HCT116 (cell line): ENCODE measurements at regions not wholly inside any gene's neighbourhood (a gene's known extent, or its start where the extent isn't known, plus 50 kb on each side); places are given as distances from the start of the nearest gene placed in this dataset.

Source experiments
- ATAC-seq: fragments of 200-7000 bp; cut with Tn5 transposase; 2 replicates; pipeline ENCODE4 v1.9.1; 2020; ENCODE audit warnings: mild to moderate bottlenecking, moderate library complexity
- BruUV-seq: library from RNA; stranded (reverse); fragments of 400-500 nt; replicated peaks from 2 replicates; lab custom pipeline; 2021; lab: Mats Ljungman, UMichigan
- CTCF ChIA-PET: fragments of 300-600 bp; sonication (Branson Sonifier 250); formaldehyde crosslinking; loops from one replicate; lab custom pipeline; 2021; ENCODE audit warnings: antibody characterized with exemption; lab: Charles Lee
- POLR2A ChIA-PET: fragments of 300-600, 350-600 bp; sonication (Branson Sonifier 250); formaldehyde crosslinking; loops from one replicate; lab custom pipeline; 2021; ENCODE audit warnings: antibody characterized with exemption; lab: Charles Lee
- RAD21 ChIA-PET, 2 experiments: fragments of 300-600 bp; sonication (Branson Sonifier 250); formaldehyde crosslinking; loops; one replicate each; lab custom pipeline; 2023; ENCODE audit warnings: low total read pairs in 2 of 2; ENCODE audit not compliant: uncharacterized antibody in 2 of 2, unreplicated experiment in 2 of 2, low non-redundant PET in 1 of 2; lab: Charles Lee
- DNase-seq: peaks from one replicate; pipeline ENCODE4 v3.0.0-alpha.2; 2010; ENCODE audit warnings: low read depth, low spot score
- H2AFZ ChIP-seq: fragments of 200-600 bp; shearing (Covaris generic), sonication (generic); 2 replicates; pipeline ENCODE4 v1.6.1; 2017; ENCODE audit warnings: low read depth, mixed run types, mixed read lengths, antibody characterized with exemption, low read length; ENCODE audit not compliant: poor library complexity, severe bottlenecking
- H3K27ac ChIP-seq: 2 replicates; pipeline ENCODE4 v1.5.1; 2012; ENCODE audit warnings: low read depth, low read length
- H3K27me3 ChIP-seq: fragments of 200-600 bp; sonication (generic); 2 replicates; pipeline ENCODE4 v1.6.1; 2016; ENCODE audit warnings: mixed run types, low read length, mixed read lengths; ENCODE audit not compliant: insufficient read depth
- H3K36me3 ChIP-seq, 2 experiments: fragments of 200-500 bp in 1 of 2; fragments of 200-600 bp in 1 of 2; sonication (Bioruptor generic) in 1 of 2; sonication (generic) in 1 of 2; 2 replicates each; pipeline versions ENCODE4 v1.5.1 to v1.6.1; 2014 to 2016; ENCODE audit warnings: low read length in 2 of 2, inconsistent platforms in 1 of 2, mixed read lengths in 1 of 2, mixed run types in 1 of 2; ENCODE audit not compliant: insufficient read depth in 2 of 2, control insufficient read depth in 1 of 2
- H3K4me1 ChIP-seq, 2 experiments: fragments of 200-600 bp in 1 of 2; sonication (generic) in 1 of 2; 2 replicates each; pipeline versions ENCODE4 v1.5.1 to v1.6.1; 2012 to 2017; ENCODE audit warnings: low read length in 2 of 2, inconsistent platforms in 1 of 2, mild to moderate bottlenecking in 1 of 2, mixed read lengths in 1 of 2, mixed run types in 1 of 2, moderate library complexity in 1 of 2; ENCODE audit not compliant: insufficient read depth in 2 of 2, control insufficient read depth in 1 of 2
- H3K4me2 ChIP-seq: fragments of 200-600 bp; sonication (generic); 2 replicates; pipeline ENCODE4 v1.6.1; 2017; ENCODE audit warnings: mixed run types, low read length, mixed read lengths
- H3K4me3 ChIP-seq, 2 experiments: fragments of 200-600 bp in 1 of 2; sonication (generic) in 1 of 2; replicated peaks in 1 of 2; 2 replicates each; pipeline ENCODE4 v1.5.1; 2011 to 2016; ENCODE audit warnings: low read length in 2 of 2, control low read depth in 1 of 2, low read depth in 1 of 2, mild to moderate bottlenecking in 1 of 2, mixed read lengths in 1 of 2, mixed run types in 1 of 2
- H3K79me2 ChIP-seq: fragments of 200-600 bp; sonication (generic); 2 replicates; pipeline ENCODE4 v1.6.1; 2017; ENCODE audit warnings: mild to moderate bottlenecking, mixed run types, low read length, moderate library complexity, mixed read lengths; ENCODE audit not compliant: insufficient read depth
- H3K9ac ChIP-seq: fragments of 200-600 bp; sonication (generic); 2 replicates; pipeline ENCODE4 v1.6.1; 2016; ENCODE audit warnings: low read length, mixed read lengths
- H3K9me2 ChIP-seq: fragments of 200-600 bp; sonication (generic), shearing (Covaris generic); 2 replicates; pipeline ENCODE4 v1.6.1; 2017; ENCODE audit warnings: mixed run types, mild to moderate bottlenecking, moderate library complexity; ENCODE audit not compliant: insufficient read depth
- H3K9me3 ChIP-seq, 2 experiments: fragments of 200-500 bp in 1 of 2; fragments of 200-600 bp in 1 of 2; sonication (Bioruptor generic) in 1 of 2; sonication (generic) in 1 of 2; 2 replicates each; pipeline ENCODE4 v1.6.1; 2014 to 2017; ENCODE audit warnings: low read length in 2 of 2, mixed read lengths in 2 of 2, inconsistent platforms in 1 of 2, low read depth in 1 of 2, mild to moderate bottlenecking in 1 of 2, mixed run types in 1 of 2, moderate library complexity in 1 of 2; ENCODE audit not compliant: control insufficient read depth in 1 of 2, insufficient read depth in 1 of 2
- H4K20me1 ChIP-seq: fragments of 200-600 bp; sonication (generic), shearing (Covaris generic); 2 replicates; pipeline ENCODE4 v1.6.1; 2017; ENCODE audit warnings: mixed run types, mild to moderate bottlenecking, moderate library complexity; ENCODE audit not compliant: insufficient read depth
- CTCF ChIP-seq, 3 experiments: fragments of 200-600 bp in 1 of 3; sonication (generic) in 1 of 3; IDR thresholded peaks in 2 of 3; conservative IDR thresholded peaks in 1 of 3; 2 replicates each; pipeline ENCODE4 v1.5.1; 2012 to 2017; ENCODE audit warnings: low read depth in 2 of 3, low read length in 2 of 3, antibody characterized with exemption in 1 of 3, borderline replicate concordance in 1 of 3, control low read depth in 1 of 3, mild to moderate bottlenecking in 1 of 3, mixed read lengths in 1 of 3, mixed run types in 1 of 3, moderate library complexity in 1 of 3; ENCODE audit not compliant: insufficient read depth in 1 of 3
- EZH2 ChIP-seq: fragments of 200-600 bp; sonication (generic); IDR thresholded peaks from 2 replicates; pipeline ENCODE4 v1.6.1; 2017; ENCODE audit warnings: antibody characterized with exemption, mixed run types
- FOSL1 ChIP-seq: IDR thresholded peaks from 2 replicates; pipeline ENCODE4 v1.6.1; 2012; ENCODE audit warnings: low read depth
- SP1 ChIP-seq: IDR thresholded peaks from 2 replicates; pipeline ENCODE4 v1.6.1; 2012; ENCODE audit warnings: low read depth
- SRF ChIP-seq: IDR thresholded peaks from 2 replicates; pipeline ENCODE4 v1.6.1; 2012; ENCODE audit warnings: low read depth
- YY1 ChIP-seq: IDR thresholded peaks from 2 replicates; pipeline ENCODE4 v1.6.1; 2011; ENCODE audit warnings: low read length, low read depth, moderate library complexity, mild to moderate bottlenecking; ENCODE audit not compliant: insufficient replicate concordance; ENCODE audit errors: extremely low read depth
- ZBTB33 ChIP-seq: IDR thresholded peaks from 2 replicates; pipeline ENCODE4 v1.6.1; 2011; ENCODE audit warnings: mild to moderate bottlenecking, low read length, moderate library complexity; ENCODE audit not compliant: insufficient replicate concordance; ENCODE audit errors: extremely low read depth
- ZNF274 ChIP-seq: fragments of 200-500 bp; sonication (Bioruptor generic); IDR thresholded peaks from 2 replicates; pipeline ENCODE4 v1.6.1; 2014; ENCODE audit warnings: mild to moderate bottlenecking, low read depth, low read length, inconsistent platforms
- intact Hi-C: fragments of 100-400 bp; cut with micrococcal nuclease; formaldehyde crosslinking; loops from 2 replicates; pipeline ENCODE4 v1.10.0; 2022

GRCh38 chr3:18049096-18049495, 306.7 kb upstream of the TBC1D5 start (continued):
- no peak for TF ChIP-seq CTCF (IDR thresholded peaks at IDR 0.05 in 2 of 3, conservative IDR thresholded peaks at IDR 0.05 in 1 of 3; ENCODE audit: borderline replicate concordance in 1 of 3, insufficient read depth in 1 of 3, low read depth in 2 of 3, low read length in 2 of 3)
- no peak for TF ChIP-seq FOSL1

GRCh38 chr3:18047052-18047451, 304.6 kb upstream of the TBC1D5 start:
- BruUV-seq: no TSS peak

More at GRCh38 chr3:18047052-18047451, 304.6 kb upstream of the TBC1D5 start:
- Histone ChIP-seq H3K9ac (no peak overlapping the region), H3K36me3 (no peaks in the 10 kb centered on the region), H3K4me3 (no peak overlapping the region), H3K4me2 (no peak overlapping the region), H3K9me3 (no peaks in the 10 kb centered on the region), H3K4me1 (no peaks in the 10 kb centered on the region), H3K9me2 (no peaks in the 10 kb centered on the region)
- ATAC-seq: no peak
- DNase-seq: no peak
- intact Hi-C loops: no loop called here
- RAD21 ChIA-PET: no interaction called here
- TF ChIP-seq EZH2 (no peak), SP1 (no peak), CTCF (IDR thresholded peaks at IDR 0.05 in 2 of 3, conservative IDR thresholded peaks at IDR 0.05 in 1 of 3; ENCODE audit: borderline replicate concordance in 1 of 3, insufficient read depth in 1 of 3, low read depth in 2 of 3, low read length in 2 of 3) (no peak), SRF (no peak), ZBTB33 (no peak), ZNF274 (no peak), YY1 (no peak)
- TF ChIP-seq, all 23 proteins: peak for 0
- H4K20me1 ChIP-seq: no peaks in the 10 kb centered on the region
- CTCF ChIA-PET: no interaction called here
- no peak overlapping the region for H3K27ac ChIP-seq
- POLR2A ChIA-PET: no interaction called here
- no peaks in the 10 kb centered on the region for H3K79me2 ChIP-seq
- no peaks in the 10 kb centered on the region for H3K27me3 ChIP-seq
- no peak overlapping the region for H2AFZ ChIP-seq
